Thyroid gland (tissue), 4 donors: ENCODE measurements at regions not wholly inside any gene's neighbourhood (a gene's known extent, or its start where the extent isn't known, plus 50 kb on each side); places are given as distances from the start of the nearest gene placed in this dataset.

Experiments
- POLR2A ChIP-seq, 2 donors: fragments of 450-650 bp; IDR thresholded peaks; one replicate each; pipeline ENCODE4 v1.6.1; 2017; ENCODE audit warnings: antibody characterized with exemption in 2 of 2, mild to moderate bottlenecking in 2 of 2, moderate library complexity in 1 of 2
- TF ChIP-seq, protein P1 (sequence below), 6 experiments: fragments of 200-600 bp in 3 of 6; fragments of 450-650 bp in 3 of 6; sonication (generic) in 3 of 6; IDR thresholded peaks; one replicate each; pipeline ENCODE4 v1.5.1; 2016 to 2019; ENCODE audit warnings: antibody characterized with exemption in 6 of 6, mild to moderate bottlenecking in 2 of 6, inconsistent platforms in 1 of 6, moderate library complexity in 1 of 6

DNA sequence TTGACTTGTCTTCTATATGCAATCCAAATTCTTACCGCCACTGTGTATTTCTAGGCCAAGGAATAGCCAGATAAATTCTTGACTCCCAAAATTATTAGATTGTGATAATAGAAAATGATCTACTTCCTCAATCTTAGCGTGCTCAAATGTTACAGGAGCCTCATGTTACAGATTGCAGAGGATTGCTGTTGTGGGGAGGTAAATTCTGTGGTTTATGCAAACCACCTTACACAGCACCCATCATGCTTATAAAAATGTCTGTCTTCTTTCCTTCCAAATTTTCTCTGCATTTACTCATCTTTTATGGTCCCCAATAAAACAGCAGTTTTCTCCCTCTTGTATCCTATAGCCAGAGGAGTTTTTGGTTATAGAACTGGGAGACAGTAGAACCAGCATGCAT is 420.2 kb upstream of the ROBO1 start:
- TF ChIP-seq, protein P1, sequence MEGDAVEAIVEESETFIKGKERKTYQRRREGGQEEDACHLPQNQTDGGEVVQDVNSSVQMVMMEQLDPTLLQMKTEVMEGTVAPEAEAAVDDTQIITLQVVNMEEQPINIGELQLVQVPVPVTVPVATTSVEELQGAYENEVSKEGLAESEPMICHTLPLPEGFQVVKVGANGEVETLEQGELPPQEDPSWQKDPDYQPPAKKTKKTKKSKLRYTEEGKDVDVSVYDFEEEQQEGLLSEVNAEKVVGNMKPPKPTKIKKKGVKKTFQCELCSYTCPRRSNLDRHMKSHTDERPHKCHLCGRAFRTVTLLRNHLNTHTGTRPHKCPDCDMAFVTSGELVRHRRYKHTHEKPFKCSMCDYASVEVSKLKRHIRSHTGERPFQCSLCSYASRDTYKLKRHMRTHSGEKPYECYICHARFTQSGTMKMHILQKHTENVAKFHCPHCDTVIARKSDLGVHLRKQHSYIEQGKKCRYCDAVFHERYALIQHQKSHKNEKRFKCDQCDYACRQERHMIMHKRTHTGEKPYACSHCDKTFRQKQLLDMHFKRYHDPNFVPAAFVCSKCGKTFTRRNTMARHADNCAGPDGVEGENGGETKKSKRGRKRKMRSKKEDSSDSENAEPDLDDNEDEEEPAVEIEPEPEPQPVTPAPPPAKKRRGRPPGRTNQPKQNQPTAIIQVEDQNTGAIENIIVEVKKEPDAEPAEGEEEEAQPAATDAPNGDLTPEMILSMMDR (IDR thresholded peaks at IDR 0.05): no peak
- TF ChIP-seq POLR2A (IDR thresholded peaks at IDR 0.05): no peak
